ENCODE measurements at regions not wholly inside any gene's neighbourhood (a gene's known extent, or its start where the extent isn't known, plus 50 kb on each side); places are given as distances from the start of the nearest gene placed in this dataset.

DNA sequence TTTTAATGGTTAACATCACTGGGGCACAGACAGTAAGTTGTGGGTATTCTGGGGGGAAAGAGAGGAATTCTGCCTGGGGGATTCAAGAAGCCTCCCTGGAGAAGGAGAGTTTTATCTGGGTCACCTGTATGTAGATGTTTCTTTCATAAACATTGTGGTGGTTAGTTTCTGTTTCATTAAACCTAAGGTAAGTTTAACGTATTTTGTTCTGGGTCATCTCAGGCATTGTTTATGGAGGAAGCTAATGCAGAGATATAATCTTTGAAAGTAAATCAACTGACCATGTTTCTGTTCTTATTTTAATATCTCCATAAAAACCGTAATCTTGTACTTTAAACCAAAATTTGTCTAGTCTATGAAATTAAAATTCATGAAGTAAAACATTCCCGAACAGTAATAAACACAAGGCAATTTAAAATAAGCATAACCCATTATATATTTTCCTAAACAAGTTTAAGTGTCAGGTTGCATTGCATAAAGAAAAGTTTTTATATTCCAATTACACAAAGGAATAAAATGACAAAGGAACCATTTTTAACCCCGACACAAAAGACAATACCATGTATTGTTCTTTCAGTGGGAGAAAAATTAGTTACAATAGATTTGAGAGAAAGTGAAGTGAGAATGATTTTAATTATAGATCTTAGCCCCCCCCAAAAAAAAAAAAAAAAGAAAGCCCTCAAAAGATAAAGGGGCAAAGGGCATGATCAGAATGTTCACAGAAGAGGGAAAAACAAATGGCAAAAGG is 274.6 kb upstream of the TBL1XR1 start:
- ATAC-seq: no peak

DNA sequence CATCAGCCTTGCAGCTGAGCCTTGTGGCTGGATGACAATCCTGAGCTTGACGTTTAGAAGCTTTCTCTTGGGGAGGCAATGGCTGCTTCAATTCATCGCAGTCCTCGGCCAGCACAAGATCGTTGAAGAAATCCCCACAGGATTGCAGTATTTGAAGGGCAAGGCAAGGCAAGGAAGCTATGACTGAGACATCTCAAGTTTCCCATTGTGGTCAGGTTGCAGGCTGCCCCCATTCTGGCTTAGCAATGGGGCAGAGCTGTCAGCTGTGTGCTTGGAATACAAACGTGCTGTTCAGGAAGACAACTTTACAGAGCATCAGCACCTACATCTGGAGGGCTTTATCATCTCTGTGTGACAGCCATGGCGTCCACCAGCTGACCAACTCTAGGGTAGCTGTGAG is 275.9 kb upstream of the TBL1XR1 start:
- POLR2A ChIA-PET: interaction anchor here (0.6 kb wide), 1 partner anchor 10 kb away, joined by 3 read pairs; no protein-coding TSS in a partner anchor

More for the DNA sequence above, 274.6 kb upstream of the TBL1XR1 start:
- Mint-ChIP-seq H3K9me3 (peaks cover 7% of the 10 kb centered on the region), H3K36me3 (no peaks in the 10 kb centered on the region), H3K27me3 (ENCODE audit: low read depth) (no peaks in the 10 kb centered on the region), H3K27ac (no peak overlapping the region), H3K4me1 (peaks cover 9% of the 10 kb centered on the region), H3K4me3 (no peak overlapping the region)
- TF ChIP-seq, protein P1, sequence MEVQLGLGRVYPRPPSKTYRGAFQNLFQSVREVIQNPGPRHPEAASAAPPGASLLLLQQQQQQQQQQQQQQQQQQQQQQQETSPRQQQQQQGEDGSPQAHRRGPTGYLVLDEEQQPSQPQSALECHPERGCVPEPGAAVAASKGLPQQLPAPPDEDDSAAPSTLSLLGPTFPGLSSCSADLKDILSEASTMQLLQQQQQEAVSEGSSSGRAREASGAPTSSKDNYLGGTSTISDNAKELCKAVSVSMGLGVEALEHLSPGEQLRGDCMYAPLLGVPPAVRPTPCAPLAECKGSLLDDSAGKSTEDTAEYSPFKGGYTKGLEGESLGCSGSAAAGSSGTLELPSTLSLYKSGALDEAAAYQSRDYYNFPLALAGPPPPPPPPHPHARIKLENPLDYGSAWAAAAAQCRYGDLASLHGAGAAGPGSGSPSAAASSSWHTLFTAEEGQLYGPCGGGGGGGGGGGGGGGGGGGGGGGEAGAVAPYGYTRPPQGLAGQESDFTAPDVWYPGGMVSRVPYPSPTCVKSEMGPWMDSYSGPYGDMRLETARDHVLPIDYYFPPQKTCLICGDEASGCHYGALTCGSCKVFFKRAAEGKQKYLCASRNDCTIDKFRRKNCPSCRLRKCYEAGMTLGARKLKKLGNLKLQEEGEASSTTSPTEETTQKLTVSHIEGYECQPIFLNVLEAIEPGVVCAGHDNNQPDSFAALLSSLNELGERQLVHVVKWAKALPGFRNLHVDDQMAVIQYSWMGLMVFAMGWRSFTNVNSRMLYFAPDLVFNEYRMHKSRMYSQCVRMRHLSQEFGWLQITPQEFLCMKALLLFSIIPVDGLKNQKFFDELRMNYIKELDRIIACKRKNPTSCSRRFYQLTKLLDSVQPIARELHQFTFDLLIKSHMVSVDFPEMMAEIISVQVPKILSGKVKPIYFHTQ (CRISPR knock-in tag; IDR thresholded peaks at IDR 0.05): no peak
- TF ChIP-seq FOXJ3 (CRISPR knock-in tag; IDR thresholded peaks at IDR 0.05; ENCODE audit: borderline replicate concordance): no peak
- TF ChIP-seq, protein P2, sequence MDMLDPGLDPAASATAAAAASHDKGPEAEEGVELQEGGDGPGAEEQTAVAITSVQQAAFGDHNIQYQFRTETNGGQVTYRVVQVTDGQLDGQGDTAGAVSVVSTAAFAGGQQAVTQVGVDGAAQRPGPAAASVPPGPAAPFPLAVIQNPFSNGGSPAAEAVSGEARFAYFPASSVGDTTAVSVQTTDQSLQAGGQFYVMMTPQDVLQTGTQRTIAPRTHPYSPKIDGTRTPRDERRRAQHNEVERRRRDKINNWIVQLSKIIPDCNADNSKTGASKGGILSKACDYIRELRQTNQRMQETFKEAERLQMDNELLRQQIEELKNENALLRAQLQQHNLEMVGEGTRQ (CRISPR knock-in tag; IDR thresholded peaks at IDR 0.05): no peak
- TF ChIP-seq ZNF416 (CRISPR knock-in tag; IDR thresholded peaks at IDR 0.05): no peak
- no peak for DNase-seq (ENCODE audit: low spot score)
- POLR2A ChIA-PET: no interaction called here
- CTCF ChIA-PET: interaction anchor here (1.3 kb wide), 1 partner anchor 12 kb away, joined by 3 read pairs; no protein-coding TSS in a partner anchor

DNA sequence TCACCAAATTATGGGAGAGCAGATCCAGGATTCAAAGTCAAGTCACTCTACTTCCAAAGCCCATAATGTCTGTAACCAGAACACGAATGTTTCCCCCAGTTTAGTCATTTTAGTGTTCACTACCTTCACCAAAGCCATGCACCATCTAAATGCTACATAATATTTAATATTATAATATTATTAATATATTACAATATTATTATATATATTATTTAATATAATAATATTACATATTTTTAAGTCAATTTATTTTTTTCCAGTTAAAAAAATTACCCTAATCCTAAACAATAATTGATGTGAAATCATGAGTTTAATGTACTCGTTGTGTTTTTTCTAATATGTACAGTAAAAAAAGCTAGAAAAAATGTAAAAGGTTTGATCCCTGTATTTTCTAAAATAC is 276.6 kb upstream of the TBL1XR1 start:
- peaks cover 9% of the 10 kb centered on the region for H3K4me1 Mint-ChIP-seq
- H3K9me3 Mint-ChIP-seq: peaks cover 5% of the 10 kb centered on the region
- H3K4me3 Mint-ChIP-seq: no peak overlapping the region
- no peak overlapping the region for H3K27ac Mint-ChIP-seq
- no peak for ATAC-seq
- no peak for DNase-seq (ENCODE audit: low spot score)
- CTCF ChIA-PET: no interaction called here
- no peaks in the 10 kb centered on the region for H3K36me3 Mint-ChIP-seq
- no peak for TF ChIP-seq MXD4 (CRISPR knock-in tag; IDR thresholded peaks at IDR 0.05; ENCODE audit: borderline replicate concordance)
- peak; percentile 94 for TF ChIP-seq HMGA2 (CRISPR knock-in tag; IDR thresholded peaks at IDR 0.05)
- no peaks in the 10 kb centered on the region for H3K27me3 Mint-ChIP-seq (ENCODE audit: low read depth)
- POLR2A ChIA-PET: no interaction called here

More for the DNA sequence above, 275.9 kb upstream of the TBL1XR1 start:
- Mint-ChIP-seq H3K9me3 (peaks cover 7% of the 10 kb centered on the region), H3K27ac (no peak overlapping the region), H3K4me1 (peaks cover 9% of the 10 kb centered on the region), H3K4me3 (no peak overlapping the region), H3K36me3 (no peaks in the 10 kb centered on the region), H3K27me3 (ENCODE audit: low read depth) (no peaks in the 10 kb centered on the region)
- ATAC-seq (no peak), DNase-seq (ENCODE audit: low spot score) (no peak)
- TF ChIP-seq FOXK1 (CRISPR knock-in tag; IDR thresholded peaks at IDR 0.05) (no peak), NR3C1 (CRISPR knock-in tag; conservative IDR thresholded peaks at IDR 0.05; ENCODE audit: low read depth) (no peak), GTF2I (CRISPR knock-in tag; conservative IDR thresholded peaks at IDR 0.05) (no peak), RORB (CRISPR knock-in tag; IDR thresholded peaks at IDR 0.05) (no peak), JAZF1 (CRISPR knock-in tag; IDR thresholded peaks at IDR 0.05) (no peak)
- TF ChIP-seq, protein P3, sequence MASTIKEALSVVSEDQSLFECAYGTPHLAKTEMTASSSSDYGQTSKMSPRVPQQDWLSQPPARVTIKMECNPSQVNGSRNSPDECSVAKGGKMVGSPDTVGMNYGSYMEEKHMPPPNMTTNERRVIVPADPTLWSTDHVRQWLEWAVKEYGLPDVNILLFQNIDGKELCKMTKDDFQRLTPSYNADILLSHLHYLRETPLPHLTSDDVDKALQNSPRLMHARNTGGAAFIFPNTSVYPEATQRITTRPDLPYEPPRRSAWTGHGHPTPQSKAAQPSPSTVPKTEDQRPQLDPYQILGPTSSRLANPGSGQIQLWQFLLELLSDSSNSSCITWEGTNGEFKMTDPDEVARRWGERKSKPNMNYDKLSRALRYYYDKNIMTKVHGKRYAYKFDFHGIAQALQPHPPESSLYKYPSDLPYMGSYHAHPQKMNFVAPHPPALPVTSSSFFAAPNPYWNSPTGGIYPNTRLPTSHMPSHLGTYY (CRISPR knock-in tag; IDR thresholded peaks at IDR 0.05): no peak
- CTCF ChIA-PET: no interaction called here

DNA sequence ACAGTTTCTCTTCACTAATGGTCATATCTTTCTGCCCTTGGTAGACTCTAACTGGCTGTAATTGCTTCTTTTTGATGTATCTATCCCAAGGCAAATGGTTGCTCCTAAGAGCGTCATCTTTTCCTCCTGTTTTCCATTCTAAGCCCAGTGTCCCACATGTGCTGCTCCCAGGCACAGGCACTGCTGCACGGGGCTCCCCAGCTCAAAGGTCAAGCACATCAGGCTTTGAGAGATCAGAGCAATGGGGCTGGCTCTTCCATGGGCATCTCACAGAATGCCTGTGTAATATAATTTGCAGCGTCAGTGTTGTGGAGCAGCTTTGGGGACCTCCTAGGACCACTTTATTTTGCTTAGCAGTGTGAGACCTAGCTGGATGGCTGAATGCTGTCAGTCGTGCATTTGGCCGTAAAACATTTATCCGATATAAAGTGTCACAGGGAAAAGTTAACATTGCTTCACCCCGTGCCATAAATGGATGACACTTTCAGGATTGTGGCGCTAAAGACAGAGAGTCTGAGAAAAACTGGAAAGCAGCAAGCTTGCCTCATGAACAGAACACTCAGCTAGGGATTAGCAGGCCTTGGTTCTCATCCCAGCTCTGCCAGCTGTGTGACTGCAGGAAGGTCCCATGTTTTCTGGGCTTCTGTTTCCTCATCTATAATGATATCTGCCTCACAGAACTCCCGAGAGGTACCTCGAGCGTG is 277.5 kb upstream of the TBL1XR1 start:
- peaks cover 9% of the 10 kb centered on the region for H3K4me1 Mint-ChIP-seq
- no peak for ATAC-seq
- no peak overlapping the region for H3K4me3 Mint-ChIP-seq
- DNase-seq (ENCODE audit: low spot score): no peak
- H3K27me3 Mint-ChIP-seq (ENCODE audit: low read depth): no peaks in the 10 kb centered on the region
- no peaks in the 10 kb centered on the region for H3K9me3 Mint-ChIP-seq
- ChIA-PET CTCF (no interaction called here), POLR2A (no interaction called here)
- no peak overlapping the region for H3K27ac Mint-ChIP-seq
- no peaks in the 10 kb centered on the region for H3K36me3 Mint-ChIP-seq
- TF ChIP-seq, protein P4, sequence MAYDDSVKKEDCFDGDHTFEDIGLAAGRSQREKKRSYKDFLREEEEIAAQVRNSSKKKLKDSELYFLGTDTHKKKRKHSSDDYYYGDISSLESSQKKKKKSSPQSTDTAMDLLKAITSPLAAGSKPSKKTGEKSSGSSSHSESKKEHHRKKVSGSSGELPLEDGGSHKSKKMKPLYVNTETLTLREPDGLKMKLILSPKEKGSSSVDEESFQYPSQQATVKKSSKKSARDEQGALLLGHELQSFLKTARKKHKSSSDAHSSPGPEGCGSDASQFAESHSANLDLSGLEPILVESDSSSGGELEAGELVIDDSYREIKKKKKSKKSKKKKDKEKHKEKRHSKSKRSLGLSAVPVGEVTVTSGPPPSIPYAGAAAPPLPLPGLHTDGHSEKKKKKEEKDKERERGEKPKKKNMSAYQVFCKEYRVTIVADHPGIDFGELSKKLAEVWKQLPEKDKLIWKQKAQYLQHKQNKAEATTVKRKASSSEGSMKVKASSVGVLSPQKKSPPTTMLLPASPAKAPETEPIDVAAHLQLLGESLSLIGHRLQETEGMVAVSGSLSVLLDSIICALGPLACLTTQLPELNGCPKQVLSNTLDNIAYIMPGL (CRISPR knock-in tag; IDR thresholded peaks at IDR 0.05): no peak
- TF ChIP-seq CBFB (CRISPR knock-in tag; IDR thresholded peaks at IDR 0.05; ENCODE audit: low read depth): no peak
- TF ChIP-seq, protein P5, sequence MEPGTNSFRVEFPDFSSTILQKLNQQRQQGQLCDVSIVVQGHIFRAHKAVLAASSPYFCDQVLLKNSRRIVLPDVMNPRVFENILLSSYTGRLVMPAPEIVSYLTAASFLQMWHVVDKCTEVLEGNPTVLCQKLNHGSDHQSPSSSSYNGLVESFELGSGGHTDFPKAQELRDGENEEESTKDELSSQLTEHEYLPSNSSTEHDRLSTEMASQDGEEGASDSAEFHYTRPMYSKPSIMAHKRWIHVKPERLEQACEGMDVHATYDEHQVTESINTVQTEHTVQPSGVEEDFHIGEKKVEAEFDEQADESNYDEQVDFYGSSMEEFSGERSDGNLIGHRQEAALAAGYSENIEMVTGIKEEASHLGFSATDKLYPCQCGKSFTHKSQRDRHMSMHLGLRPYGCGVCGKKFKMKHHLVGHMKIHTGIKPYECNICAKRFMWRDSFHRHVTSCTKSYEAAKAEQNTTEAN (CRISPR knock-in tag; IDR thresholded peaks at IDR 0.05): no peak
- no peak for TF ChIP-seq ZNF121 (CRISPR knock-in tag; IDR thresholded peaks at IDR 0.05)
- no peak for TF ChIP-seq HMGA2 (CRISPR knock-in tag; IDR thresholded peaks at IDR 0.05)
- no peak for TF ChIP-seq ZNF232 (CRISPR knock-in tag; IDR thresholded peaks at IDR 0.05)
- TF ChIP-seq, protein P6, sequence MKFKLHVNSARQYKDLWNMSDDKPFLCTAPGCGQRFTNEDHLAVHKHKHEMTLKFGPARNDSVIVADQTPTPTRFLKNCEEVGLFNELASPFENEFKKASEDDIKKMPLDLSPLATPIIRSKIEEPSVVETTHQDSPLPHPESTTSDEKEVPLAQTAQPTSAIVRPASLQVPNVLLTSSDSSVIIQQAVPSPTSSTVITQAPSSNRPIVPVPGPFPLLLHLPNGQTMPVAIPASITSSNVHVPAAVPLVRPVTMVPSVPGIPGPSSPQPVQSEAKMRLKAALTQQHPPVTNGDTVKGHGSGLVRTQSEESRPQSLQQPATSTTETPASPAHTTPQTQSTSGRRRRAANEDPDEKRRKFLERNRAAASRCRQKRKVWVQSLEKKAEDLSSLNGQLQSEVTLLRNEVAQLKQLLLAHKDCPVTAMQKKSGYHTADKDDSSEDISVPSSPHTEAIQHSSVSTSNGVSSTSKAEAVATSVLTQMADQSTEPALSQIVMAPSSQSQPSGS (CRISPR knock-in tag; IDR thresholded peaks at IDR 0.05; ENCODE audit: borderline replicate concordance, low read depth): no peak
- no peak for TF ChIP-seq ESRRA (CRISPR knock-in tag; IDR thresholded peaks at IDR 0.05; ENCODE audit: borderline replicate concordance)
